HG03097 (cell line): ENCODE measurements at regions not wholly inside any gene's neighbourhood (a gene's known extent, or its start where the extent isn't known, plus 50 kb on each side); places are given as distances from the start of the nearest gene placed in this dataset.

Experiments
- ATAC-seq: cut with Tn5 transposase; IDR thresholded peaks from one replicate; pipeline ENCODE4 v1.9.1; 2021; ENCODE audit not compliant: unreplicated experiment, low FRiP score

DNA sequence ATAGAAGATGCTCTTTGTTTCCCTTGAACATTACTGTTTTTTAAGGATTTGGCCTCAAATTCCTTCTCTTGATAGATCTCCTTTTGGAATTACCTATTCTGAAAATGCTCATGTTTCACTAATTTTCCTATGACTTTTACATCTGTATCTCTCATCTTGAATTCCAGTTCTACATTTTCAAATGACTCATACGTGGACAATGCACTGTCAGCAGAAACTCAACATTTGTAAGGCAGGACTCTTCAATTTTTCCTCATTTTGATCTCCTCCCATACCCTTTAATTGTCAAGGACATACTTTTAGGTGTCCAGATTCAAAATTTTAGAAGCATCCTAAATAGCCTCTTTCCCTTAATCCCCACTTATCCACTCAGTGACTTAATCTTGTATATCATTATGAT is 341.0 kb upstream of the RASGRP1 start:
- ATAC-seq, result no peak

DNA sequence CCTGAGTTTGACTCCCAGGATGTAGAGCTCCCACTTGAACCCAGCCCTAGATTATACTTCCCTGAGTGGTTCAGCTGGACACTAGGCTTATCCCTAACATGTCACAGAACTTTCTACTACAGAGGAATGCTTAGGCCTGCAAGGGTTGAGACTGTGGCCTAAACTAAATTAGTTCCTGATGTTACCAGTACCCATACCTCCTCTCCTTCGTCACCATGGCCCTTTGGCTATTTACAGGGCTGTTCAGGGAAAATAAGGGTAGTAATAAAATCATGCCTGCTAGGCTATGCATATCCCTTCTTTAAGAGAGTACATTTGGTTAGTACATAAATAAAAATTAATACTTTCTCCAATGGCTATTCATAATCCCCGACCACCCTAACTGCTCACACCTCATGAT is 356.4 kb upstream of the RASGRP1 start:
- ATAC-seq, result no peak

DNA sequence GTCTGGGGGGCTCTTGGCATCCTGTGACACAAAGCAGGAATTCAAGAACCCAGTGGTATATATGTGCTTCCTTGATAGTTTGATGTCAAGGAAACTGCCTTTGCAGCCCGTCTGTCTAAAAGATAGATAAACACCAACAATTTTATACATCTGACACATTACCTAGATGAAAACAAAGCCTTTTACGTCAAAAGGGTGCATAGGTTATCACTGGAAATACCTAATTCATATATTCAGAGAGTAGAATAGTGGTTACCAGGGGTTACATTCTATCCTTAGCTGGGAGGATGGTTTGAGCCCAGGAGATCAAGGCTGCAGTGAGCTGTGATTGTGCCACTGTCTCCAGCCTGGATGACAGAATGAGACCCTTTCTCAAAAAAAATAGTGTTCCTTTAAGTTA is 356.9 kb upstream of the RASGRP1 start:
- ATAC-seq, result no peak

DNA sequence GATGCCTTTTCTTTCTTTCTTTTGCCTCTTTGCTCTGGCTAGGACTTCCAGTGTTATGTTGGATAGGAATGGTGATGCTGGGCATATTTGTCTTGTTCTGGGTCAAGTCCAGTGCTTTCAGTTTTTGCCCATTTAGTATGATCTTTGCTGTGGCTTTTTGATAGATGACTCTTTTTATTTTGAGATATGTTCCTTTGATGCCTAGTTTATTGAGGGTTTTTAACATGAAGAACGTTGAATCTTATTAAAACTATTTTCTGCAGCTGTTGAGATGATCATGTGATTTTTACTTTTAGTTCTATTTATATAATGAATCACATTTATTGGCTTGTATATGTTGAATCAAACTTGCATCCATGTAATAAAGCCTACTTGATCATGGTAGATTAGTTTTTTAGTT is 363.8 kb upstream of the RASGRP1 start:
- no peak for ATAC-seq

DNA sequence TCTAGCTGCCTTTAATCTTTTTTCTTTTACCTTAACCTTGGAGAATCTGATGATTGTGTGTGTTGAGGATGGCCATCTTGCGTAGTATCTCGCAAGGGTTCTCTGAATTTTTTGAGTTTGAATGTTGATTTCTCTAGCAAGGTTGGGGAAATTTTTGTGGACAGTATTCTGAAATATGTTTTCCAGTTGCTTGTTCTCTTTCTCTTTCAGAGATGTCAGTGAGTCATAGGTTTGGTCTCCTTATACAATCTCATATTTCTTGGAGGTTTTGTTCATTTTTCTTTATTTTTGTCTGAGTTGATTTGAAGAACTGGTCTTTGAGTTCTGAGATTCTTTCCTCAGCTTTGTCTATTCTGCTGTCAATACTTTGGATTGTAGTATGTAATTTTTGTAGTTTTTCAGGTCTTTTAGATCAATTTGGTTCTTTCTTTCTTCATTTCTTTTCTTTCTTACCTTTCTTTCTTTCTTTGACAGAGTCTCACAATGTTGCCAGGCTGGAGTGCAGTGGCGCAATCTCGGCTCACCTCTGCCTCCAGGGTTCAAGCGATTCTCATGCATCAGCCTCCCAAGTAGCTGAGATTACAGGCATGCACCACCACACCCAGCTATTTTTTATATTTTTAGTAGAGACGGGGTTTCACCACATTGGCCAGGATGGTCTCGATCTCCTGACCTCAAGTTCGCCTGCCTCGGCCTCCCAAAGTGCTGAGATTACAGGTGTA is 366.4 kb upstream of the RASGRP1 start:
- ATAC-seq, result no peak

DNA sequence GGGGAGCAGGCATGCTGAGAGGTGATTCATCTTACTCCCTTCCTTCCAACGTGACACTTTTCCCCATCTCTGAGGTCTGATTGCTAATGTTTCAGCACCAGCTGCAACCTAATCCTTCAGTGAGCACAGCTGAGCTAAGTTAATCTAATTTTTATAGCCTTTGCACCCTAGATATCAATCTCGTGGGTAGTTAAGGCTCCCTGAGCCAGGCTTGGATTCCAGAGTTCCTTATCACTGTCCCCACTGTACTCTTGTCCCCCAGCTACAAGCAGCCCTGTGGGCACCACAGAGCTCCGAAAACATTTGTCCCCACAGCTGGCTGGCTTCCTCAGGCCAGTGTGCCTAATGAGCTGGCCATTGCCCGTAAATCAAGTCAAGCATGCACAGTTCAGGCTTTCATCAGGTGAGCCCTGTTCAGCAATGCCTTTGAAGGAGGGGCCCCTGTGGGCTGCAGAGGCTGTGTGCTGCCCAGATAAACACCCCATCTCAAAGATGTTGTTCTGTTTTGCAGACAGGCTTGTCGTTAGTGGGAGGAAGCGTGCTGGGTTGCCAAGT is 376.9 kb upstream of the RASGRP1 start:
- ATAC-seq, result no peak

DNA sequence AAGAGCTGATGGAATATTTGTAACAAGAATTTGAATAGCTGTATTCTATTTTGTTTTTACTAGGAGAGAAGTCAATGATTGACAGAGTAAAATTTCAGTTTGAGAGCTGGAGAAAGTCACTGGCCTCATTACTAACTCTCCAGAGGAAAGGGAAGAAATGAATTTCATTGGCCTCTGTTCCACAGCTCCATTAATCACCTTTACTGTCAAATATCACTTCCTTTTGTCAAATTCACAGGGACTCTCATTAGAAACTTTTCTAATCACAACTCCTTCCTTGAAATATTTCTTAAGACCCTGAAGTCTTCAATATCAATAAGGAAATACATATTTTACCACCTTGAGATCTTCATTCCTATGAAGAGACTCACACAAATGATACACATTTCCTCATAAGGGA is 379.9 kb upstream of the RASGRP1 start:
- ATAC-seq, result no peak

DNA sequence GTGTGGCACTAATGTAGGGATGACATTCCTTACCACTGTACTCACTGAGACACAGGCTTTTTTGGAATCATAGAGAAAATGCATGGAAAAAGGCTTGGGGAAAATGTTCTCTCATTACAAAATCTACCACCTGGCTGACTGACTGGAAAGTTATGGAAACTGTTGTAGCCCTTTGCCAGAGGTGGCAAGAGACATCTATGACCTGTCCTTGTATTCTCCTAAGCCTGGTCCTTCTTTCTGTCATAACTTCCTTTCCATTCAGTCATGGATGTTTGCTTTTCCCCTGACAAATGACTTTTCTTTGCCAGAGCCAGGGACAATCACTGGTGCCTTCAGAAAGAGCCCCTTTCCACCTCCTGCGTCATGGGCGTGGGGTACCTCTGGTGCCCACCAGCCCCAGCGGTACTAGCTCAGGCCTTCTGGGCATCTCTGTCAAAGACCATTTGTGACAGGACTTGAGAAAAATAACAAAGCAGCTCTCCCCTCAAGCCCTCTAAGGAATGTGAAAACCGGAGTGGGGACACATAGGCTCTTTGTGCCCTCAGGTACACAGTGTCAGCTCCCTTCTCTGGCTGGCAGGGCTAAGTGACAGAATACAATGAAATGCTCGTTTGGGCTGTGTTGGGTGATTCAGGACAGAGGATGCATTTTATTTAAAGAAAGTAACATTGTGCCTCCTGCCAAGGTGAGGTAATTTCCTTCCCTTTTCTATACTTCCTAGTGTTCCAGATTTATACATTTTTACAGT is 381.1 kb upstream of the RASGRP1 start:
- ATAC-seq, result no peak

DNA sequence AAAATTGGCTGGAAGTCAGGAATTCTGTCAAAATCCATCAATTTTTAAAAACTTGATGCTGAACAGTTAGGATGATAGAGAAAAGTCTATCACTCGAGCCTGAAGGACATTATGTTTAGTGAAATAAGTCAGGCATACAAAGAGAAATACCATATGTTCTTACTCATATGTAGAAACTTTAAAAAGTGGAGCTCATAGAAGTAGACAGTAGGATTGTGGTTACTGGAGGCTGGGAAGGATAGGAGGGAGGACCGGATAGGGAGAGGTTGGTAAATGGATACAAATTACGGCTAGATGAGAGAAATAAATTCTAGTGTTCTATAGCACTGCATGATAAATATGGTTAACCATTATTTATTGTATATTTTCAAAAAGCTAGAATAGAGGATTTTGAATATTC is 389.5 kb upstream of the RASGRP1 start:
- no peak for ATAC-seq

DNA sequence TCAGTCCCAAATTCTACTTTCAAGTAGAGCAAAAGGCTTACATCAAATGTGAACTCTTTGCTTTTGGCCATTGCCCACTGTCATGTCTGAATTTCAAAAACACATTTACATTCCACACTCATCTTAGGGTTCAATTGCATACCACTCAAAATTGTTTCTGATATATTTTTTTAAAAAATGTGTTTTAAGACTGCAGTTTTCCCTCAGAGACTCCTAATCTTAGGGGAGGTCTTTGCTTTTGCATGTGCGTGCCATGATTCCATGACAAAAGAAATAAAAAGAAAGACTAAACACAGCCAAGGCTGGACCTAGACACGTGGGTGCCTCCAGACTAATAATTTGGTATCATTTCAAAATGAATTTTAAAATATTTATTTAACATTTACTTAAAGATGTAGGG is 396.8 kb upstream of the RASGRP1 start:
- ATAC-seq, result no peak

DNA sequence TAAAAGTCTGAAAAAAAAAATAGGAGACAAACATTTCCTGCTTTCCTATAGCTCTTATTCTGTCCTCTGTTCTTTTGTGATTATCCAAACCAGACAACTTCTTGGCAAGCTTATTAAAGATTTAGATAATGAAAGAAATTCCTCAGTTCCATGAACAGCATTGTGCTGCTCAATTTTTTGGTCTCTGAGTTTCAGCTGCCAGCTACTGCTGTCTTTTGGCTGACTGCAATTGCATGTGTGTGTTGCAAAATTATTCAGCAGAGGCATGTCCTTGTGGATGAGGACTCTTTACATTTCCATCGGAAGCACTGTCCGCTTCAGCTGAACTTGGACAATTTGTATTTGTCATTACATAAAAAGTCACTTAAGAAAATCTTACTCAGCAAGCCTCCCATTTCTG is 397.3 kb upstream of the RASGRP1 start:
- ATAC-seq, result no peak

DNA sequence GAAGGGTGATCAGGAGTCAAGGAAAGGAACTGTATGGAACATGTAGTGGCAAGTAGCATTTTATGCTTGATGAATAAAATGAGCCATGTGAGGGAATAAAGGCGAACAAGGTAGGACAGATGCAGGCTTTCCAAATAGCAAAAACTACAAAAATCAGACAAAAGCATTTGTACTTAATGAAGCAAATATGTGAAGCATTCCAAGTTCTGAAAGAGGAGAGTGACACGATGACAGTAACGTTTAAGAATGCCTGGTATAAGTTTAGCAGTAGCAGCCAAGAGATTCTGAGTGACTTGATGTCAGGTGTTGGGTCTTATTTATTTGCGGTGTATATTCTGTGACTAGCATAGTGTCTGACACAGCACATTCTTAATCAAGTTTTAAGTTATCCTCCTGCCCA is 408.2 kb upstream of the RASGRP1 start:
- no peak for ATAC-seq

DNA sequence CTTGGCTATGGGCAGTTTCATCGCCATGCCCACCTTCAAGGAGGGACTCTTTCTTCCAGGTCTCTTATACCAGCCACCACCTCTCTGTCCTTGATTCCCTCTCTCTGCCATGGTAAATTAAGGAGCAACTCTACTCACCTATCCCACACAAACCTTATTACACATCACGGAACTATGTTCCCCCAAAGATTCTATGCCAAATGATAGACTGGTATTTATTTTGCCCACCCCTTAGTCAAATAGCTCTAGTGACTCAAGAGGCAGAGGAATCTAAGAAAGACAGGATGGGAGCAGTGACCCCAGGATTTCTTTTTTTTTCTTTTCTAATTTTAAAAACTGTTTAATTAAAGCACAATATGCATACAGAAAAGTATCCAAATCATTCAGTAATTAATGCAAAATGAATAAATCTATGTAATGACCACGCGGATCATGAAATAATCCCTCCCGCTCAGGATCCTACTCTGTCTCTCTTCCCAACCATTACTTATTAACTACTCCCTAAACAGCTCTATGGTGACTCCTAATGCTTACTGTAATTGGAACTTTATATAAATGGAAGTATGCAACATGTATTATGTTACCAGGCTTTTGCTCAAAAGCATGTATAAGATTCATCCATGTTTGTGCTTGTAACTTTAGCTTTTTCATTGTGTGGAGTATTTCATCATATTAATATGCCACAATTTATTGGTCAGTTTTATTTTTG is 410.8 kb upstream of the RASGRP1 start:
- no peak for ATAC-seq

DNA sequence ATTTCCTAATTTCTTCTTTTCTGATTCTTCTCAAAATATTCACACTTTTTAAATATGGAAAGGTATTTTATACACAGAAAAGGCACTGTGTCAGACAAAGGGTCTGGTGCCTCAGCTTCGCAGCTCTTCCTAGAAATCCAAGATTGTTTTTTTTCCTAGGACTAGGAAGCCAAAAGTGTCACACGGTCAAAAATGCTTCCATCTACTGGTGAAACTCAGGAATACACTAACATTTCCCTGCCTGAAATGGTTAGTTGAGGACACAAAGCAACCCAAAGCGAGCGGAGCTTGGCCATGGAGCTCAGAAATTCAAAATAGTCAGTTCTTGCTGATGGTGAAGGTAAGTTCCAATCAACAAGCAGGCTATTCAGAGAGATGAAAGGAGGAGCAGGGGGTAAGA is 426.5 kb upstream of the RASGRP1 start:
- no peak for ATAC-seq

DNA sequence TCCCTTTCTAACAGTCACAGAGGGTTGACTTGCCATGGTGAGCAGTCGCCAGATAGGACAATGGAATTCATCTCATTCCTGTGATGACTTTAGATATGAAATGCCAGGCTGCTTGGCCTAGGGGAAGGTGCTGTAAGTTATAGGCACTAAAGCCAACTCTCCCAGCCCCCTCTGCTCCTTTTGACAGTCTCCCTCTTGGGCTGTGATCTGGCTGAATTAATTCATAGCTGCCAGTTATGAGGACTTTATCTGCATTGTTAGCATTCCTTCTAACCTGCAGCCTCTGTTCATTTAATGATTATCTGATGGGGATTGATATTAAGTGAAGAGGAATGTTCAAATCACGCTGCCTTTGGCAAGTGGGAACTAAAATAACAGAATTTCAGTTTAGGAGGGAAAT is 427.1 kb upstream of the RASGRP1 start:
- no peak for ATAC-seq

DNA sequence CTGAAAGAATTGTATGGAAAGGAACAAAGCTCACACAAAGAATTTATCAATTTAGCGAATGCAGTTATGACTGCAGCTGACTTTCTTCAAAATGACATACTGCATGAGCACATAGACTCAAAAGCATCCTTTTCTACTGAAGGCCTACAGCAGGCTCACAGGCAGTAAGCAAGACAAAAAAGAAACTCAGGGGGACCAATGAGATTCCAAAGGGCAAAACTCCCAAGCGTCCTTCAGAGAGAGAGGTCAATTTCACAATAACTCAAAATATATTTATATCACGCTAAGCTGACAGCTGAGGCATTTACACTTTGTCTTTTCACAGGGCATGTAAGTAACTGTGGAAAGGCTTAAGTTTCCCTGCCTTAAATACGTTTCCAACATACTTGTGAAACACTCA is 427.9 kb upstream of the RASGRP1 start:
- ATAC-seq, result no peak

DNA sequence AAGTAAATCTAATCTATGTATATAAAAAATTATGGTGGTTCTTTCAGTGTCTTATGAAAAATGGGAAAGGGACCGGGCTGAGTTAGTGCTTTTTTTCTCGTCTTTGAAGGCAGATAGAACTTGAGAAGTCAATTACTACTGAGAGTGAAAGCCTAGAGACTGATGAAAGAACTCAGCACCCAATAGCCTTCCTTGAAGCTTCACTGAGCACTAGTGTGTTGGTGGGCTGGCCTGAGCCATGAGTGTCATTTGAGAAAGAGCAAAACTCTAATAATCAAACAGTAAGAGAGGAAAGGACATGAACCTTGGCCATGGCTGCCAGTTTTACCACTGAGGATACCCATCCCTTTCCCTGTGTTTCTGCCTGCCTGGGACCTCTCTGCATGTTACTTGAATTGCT is 428.3 kb upstream of the RASGRP1 start:
- ATAC-seq, result no peak

DNA sequence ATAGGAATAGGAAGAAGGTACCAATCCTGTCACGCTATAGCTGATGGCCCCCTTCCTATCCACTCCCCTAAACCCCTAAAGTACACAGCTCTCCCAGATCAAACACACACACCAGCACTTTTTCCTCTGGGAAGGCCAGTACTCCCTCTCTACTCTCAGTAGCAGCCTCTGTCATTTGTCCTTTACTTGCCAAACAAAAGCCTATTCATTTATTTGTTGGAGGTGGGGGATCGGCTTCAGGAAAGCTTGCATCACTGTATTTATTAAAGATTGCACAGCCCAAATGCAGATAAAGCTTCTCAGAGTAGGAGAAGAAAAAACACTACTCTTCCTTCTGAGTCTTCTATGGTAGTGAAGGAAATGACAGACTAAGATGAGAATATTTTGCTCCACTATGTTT is 429.7 kb upstream of the RASGRP1 start:
- ATAC-seq, result no peak

DNA sequence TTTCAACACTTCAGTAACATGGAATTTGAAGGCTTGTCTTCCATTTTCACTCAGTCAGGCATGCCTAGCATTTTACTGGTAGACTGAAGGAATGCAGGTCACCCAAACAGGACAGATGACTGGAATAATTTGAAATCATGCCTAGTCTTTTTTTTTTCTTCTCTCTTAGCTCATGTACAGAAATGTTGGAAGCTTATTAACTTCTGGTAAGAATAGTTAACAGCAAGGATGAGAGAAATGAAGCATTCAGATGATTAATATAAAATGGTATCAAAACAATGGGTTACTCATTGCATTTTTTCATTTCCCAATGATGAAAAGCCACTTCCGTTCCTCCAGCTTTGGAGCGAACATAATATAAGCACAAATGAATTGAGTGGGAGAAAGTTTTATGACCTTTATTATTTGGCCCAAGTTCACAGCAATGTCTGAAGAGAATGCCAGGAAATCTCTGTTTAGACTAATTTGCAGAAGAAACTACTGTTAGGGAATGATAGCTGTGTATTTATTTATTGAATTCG is 431.6 kb upstream of the RASGRP1 start:
- ATAC-seq, result no peak

DNA sequence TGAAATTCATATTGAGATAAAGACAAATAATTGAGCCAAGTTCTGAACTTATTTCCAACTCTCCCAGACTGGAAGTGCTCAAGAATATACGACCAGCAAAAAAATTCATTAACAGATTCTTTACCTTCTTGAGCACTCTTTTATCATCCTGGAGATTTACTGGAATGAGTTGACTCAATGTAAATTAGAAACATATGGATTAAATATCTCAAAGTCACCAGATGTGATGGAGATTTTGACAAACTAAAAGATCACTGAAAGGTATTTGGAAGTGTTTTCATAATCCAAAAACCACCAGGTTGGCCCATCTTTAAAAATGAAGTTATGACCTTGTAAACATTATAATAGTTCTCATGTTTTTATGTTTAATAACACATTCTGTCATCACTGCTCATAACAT is 433.2 kb upstream of the RASGRP1 start:
- ATAC-seq, result no peak

DNA sequence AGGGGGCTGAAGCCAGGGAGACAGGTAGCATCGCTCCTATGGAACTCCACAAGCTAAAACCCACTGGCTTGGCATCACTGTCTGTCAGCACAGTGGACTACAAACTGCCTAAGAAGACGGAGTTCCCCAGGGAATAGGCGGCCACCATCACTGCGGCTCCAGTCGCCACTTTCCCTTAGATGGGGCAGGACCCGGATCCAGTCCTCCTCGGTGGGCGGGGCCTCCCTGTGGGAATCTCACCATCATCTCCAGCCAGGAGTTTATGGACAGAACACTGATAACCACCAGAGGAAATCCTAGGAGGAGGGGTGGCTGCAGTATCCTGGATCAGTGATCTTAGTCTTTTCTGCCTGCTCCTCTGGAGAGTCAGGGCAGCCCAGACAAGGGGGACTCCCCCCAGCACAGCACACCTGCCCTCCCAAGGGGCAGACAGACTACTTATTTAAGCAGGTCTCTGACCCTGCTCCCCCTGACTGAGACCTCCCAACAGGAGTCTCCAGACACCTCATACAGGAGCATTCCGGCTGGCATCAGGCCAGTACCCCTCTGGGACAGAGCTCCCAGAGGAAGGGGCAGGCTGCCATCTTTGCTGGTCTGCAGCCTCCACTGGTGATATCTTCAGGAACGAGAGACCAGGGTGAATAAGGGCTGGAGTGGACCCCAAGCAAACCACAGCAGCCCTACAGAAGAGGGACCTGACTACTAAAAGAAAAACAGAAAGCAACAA is 435.6 kb upstream of the RASGRP1 start:
- no peak for ATAC-seq
